GM18519 (cell line): ENCODE measurements at regions not wholly inside any gene's neighbourhood (a gene's known extent, or its start where the extent isn't known, plus 50 kb on each side); places are given as distances from the start of the nearest gene placed in this dataset.

Experiments used
- ATAC-seq: cut with Tn5 transposase; IDR thresholded peaks from one replicate; pipeline ENCODE4 v1.9.1; 2021; ENCODE audit warnings: mild to moderate bottlenecking, moderate library complexity; ENCODE audit not compliant: unreplicated experiment, low FRiP score

- no peak for ATAC-seq
These were observed 76.7 kb upstream of the GALNT2 start for GRCh38 chr1:229990326-229990725.

GRCh38 chr1:229991104-229991513 lies 75.9 kb upstream of the GALNT2 start:
- no peak for ATAC-seq

- no peak for ATAC-seq
These were observed 75.2 kb upstream of the GALNT2 start for GRCh38 chr1:229991724-229992333.

GRCh38 chr1:229993060-229993459 lies 74.0 kb upstream of the GALNT2 start:
- ATAC-seq, result no peak

GRCh38 chr1:229993894-229994293 lies 73.1 kb upstream of the GALNT2 start:
- ATAC-seq, result no peak

- ATAC-seq, result no peak
These were observed 67.9 kb upstream of the GALNT2 start for GRCh38 chr1:229999004-229999670.

GRCh38 chr1:230000493-230001184 lies 66.4 kb upstream of the GALNT2 start:
- ATAC-seq, result no peak

- ATAC-seq, result no peak
These were observed 64.8 kb upstream of the GALNT2 start for GRCh38 chr1:230002164-230002803.

GRCh38 chr1:230003409-230003808 lies 63.6 kb upstream of the GALNT2 start:
- no peak for ATAC-seq

GRCh38 chr1:230005040-230005439 lies 62.0 kb upstream of the GALNT2 start:
- no peak for ATAC-seq

- ATAC-seq, result no peak
These were observed 58.3 kb upstream of the GALNT2 start for GRCh38 chr1:230008721-230009120.

GRCh38 chr1:230009611-230010313 lies 57.3 kb upstream of the GALNT2 start:
- no peak for ATAC-seq

- ATAC-seq, result no peak
These were observed 56.3 kb upstream of the GALNT2 start for GRCh38 chr1:230010603-230011332.

- no peak for ATAC-seq
These were observed 55.5 kb upstream of the GALNT2 start for GRCh38 chr1:230011333-230012092.

- ATAC-seq, result no peak
These were observed 55.0 kb upstream of the GALNT2 start for GRCh38 chr1:230012093-230012393.

GRCh38 chr1:230012741-230013140 lies 54.3 kb upstream of the GALNT2 start:
- ATAC-seq, result no peak

- ATAC-seq, result no peak
These were observed 50.9 kb upstream of the GALNT2 start for GRCh38 chr1:230016159-230016558.
